ENCODE measurements at regions not wholly inside any gene's neighbourhood (a gene's known extent, or its start where the extent isn't known, plus 50 kb on each side); places are given as distances from the start of the nearest gene placed in this dataset.
"Not testable (repeated sequence)": the region's sequence is repeated elsewhere in the genome, so short reads cannot be mapped to it uniquely, and the experiment has no call there.

- no peak for DNase-seq (ENCODE audit: low spot score)
Measured at GRCh38 chr18:51330148-51330547, 132.7 kb upstream of the MEX3C start.

GRCh38 chr18:51330739-51331138, 133.3 kb upstream of the MEX3C start:
- no peak for DNase-seq (ENCODE audit: low spot score)

GRCh38 chr18:51337406-51337805, 139.9 kb upstream of the MEX3C start:
- no peak for DNase-seq (ENCODE audit: low spot score)

DNA sequence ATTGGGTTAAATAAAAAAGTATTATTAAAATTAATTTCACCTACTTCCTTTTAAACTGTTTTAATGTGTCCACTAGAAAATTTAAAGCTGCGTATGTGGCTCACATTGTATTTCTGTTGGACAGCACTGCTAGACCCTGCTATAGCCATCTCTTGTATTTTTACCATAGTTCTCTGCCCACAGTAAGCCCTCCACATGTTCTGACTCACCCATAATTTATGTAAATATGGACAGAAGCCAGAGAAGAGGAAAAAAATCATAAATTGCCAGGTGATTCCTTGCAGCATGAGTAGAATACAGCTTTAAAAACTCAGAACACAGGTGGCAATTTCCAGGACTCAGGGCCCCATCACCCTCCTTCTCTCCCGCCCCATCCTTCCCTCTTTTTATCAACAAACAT, 142.4 kb upstream of the MEX3C start:
- no peak for DNase-seq (ENCODE audit: low spot score)

DNA sequence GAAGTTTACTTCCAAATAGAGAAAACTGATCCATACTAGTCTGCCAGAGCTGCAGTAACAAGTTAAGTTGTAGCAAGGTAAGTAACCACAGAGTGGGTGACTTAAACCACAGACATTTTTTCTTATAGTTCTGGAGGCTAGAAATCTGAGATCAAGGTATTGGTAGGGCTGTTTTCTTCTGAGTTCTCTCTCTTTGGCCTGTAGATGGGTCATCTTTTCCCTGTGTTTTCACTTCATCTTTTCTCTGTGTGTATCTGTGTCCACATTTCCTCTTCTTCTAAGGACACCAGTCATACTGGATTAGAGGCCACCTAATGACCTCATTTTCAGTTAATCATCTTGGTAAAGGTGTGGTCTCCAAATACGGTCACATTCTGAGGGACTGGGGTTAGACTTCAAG, 142.9 kb upstream of the MEX3C start:
- DNase-seq (ENCODE audit: low spot score) = no peak

DNA sequence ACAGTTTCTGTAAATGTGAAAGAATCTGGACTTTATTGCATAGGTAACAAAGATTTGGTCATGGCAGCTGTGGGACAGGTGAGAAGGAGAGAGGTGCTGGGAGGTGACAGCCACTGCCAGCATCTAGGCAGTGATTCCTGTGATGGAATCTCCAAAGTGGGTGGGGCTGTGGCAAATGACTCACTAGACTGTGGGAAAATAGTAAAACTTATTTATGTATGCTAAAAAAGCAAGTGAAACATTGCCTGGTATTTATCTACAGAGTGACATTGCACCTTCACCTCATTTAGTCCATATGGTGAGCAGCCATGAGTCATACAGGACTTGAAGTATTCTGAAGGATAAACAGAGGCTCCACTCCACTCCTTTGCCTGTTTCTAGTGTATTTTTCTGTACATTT, 145.3 kb upstream of the MEX3C start:
- DNase-seq (ENCODE audit: low spot score) = no peak

DNA sequence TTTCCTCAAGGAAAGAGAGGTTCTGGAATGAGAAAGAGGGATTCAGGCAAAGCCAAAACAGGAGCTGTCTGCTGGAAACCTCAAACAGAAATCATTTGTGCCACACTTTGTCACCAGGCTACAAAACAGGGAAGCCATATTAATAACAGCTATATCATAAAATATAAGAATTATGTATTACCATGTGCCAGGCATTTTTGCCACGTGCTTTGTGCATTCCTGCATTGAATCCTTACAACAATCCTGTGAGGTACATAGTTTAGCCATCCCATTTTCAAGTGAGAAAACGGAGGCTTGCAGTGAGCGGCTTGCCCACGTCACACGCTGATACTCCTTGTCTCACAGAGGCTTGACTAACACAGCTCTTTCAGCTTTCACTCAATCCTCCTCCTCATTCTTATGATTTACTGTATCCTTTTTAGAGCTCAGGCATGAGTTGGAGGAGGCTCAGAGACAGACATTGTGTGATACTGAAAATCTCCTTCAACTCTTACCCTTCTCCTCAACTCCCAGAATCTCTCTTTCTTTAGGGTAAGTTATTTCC, 148.4 kb upstream of the MEX3C start:
- no peak for DNase-seq (ENCODE audit: low spot score)

DNA sequence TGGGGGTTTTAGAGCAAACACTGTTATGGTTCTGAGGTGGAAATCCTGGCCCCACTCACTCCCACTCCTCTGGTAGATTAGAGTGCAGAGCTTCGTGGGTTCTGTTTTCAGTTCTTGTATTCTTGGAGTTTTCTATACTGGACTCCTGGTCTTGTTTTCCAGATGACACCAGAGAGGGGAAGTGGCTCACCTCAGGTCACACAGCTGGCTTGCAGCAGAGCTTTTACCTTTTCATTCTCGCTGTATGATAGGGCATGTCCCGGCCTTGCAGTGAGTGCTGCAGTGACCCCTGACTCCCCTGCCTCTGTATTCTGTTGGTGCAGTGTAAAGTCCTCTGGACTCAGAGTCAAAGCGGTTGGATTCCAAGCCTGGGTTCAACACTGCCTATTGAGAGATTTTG, 148.9 kb upstream of the MEX3C start:
- DNase-seq (ENCODE audit: low spot score) = no peak

GRCh38 chr18:51350081-51350480, 152.6 kb upstream of the MEX3C start:
- peak; percentile 23 for DNase-seq (ENCODE audit: low spot score)

DNA sequence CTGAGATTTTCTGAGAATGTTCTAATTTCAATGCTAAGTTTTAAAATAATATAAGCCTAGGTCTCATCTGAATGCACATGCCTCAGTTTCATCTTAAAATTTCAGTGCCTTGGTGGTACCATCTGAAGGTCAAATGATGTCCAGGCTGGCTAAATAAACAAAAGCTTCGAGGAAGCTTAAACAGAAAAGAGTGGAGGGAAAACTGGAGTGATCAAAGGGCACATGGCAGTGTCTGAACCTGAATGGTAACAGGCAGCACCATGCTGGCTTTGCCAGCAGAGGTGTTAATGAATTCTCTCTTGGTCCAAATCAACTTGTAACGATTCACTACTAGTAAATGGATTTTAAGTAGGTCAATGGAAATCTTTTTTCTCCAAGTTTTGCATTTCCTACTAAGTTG, 158.4 kb upstream of the MEX3C start:
- DNase-seq (ENCODE audit: low spot score) = peak; percentile 38

GRCh38 chr18:51360301-51360700, 162.8 kb upstream of the MEX3C start:
- not testable (repeated sequence) for DNase-seq (ENCODE audit: low spot score)

GRCh38 chr18:51361130-51361860, 163.8 kb upstream of the MEX3C start:
- DNase-seq (ENCODE audit: low spot score) = no peak

DNA sequence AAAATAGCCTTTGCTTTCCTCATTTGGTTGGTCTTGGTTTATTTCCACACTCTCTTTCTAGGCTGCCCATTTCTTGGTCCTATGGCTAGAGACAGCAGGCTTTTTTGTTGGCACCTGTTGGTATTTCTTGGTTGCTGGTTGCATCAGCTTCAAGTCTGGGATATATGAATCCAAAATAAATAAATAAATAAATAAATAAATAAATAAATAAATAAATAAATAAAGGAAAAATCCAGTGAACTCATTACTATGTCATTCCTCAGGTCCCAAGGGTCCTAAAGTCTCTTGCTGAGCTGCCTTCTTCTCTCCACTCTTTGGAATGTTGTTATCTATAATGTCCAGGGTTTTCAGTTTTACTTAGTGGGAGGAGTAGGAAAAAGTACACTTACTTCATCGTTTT, 165.9 kb upstream of the MEX3C start:
- no peak for DNase-seq (ENCODE audit: low spot score)

DNA sequence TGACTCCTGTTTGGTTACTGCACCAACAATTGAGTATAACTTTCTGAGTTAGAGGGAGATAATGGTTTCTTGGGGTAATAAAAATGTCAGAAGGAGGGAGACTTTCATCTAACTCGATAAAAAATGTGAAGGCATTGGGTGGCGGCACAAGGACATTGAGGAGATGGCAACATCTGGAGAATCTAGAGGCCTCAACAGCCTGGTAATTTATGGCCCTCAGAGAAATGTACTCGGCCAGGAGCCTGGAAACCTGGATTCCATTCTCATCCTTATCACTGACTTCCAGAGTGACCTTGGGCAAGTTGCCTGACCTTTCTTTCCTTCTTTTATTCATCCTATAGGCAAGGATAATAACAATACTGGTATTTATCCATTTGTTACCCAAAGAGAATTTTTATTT, 173.5 kb upstream of the MEX3C start:
- no peak for DNase-seq (ENCODE audit: low spot score)

DNA sequence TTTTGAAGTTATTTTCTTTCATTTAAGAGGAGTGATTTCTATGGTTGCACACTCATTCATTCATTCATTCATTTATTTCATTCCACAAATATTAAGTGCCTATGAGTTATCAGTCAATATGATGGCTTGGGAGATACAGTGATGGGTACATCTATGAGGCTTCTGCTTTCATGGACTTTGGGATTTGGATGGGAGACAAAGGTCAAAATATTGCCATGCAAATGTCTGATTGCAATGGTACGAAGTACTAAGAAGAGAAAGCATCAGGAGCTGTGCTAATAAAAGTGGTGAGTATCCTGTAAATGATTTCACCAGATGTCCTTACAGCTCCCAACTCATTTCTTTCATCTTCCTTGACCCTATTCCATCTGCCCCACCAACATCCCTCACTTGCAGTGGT, 174.4 kb upstream of the MEX3C start:
- no peak for DNase-seq (ENCODE audit: low spot score)

GRCh38 chr18:51382081-51382480, 184.6 kb upstream of the MEX3C start:
- DNase-seq (ENCODE audit: low spot score) = no peak

- DNase-seq (ENCODE audit: low spot score) = no peak
Measured at GRCh38 chr18:51383116-51383515, 185.6 kb upstream of the MEX3C start.

DNA sequence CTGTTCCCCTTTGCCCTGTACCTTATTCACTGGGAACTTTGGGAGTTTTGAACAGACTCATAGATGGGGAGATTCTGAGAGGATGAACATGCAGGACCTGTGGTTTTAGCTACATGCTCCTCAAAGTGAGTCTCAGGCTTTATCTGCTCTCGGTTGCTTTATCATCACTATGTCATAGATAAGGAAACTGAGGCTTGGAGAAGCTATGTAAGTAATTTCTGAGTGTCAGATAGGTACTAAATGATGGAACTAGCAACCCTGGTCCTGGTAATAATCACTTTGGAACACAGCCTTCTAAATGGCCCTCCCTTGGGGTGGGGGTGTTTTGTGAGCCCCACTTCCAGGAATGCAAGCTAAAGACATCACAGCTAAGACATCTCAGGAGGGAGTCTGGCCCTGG, 186.2 kb upstream of the MEX3C start:
- no peak for DNase-seq (ENCODE audit: low spot score)

GRCh38 chr18:51385270-51385669, 187.8 kb upstream of the MEX3C start:
- DNase-seq (ENCODE audit: low spot score) = no peak

- DNase-seq (ENCODE audit: low spot score) = no peak
Measured at GRCh38 chr18:51390702-51391101, 193.2 kb upstream of the MEX3C start.

GRCh38 chr18:51391215-51391614, 193.7 kb upstream of the MEX3C start:
- no peak for DNase-seq (ENCODE audit: low spot score)

GRCh38 chr18:51391731-51392130, 194.2 kb upstream of the MEX3C start:
- DNase-seq (ENCODE audit: low spot score) = no peak

- no peak for DNase-seq (ENCODE audit: low spot score)
Measured at GRCh38 chr18:51397347-51397962, 200.0 kb upstream of the MEX3C start.

- DNase-seq (ENCODE audit: low spot score) = no peak
Measured at GRCh38 chr18:51398104-51398503, 200.6 kb upstream of the MEX3C start.

Measured in mucosa of gallbladder (tissue), 1 donor.